NCI-H345 treated with DMSO at 0.1 percent for 48 hours (cell line): ENCODE measurements at regions not wholly inside any gene's neighbourhood (a gene's known extent, or its start where the extent isn't known, plus 50 kb on each side); places are given as distances from the start of the nearest gene placed in this dataset.

ENCODE experiments used
- DNase-seq: peaks from one replicate; lab custom pipeline; 2025; ENCODE audit not compliant: unreplicated experiment; lab: John Stamatoyannopoulos, UW

DNA sequence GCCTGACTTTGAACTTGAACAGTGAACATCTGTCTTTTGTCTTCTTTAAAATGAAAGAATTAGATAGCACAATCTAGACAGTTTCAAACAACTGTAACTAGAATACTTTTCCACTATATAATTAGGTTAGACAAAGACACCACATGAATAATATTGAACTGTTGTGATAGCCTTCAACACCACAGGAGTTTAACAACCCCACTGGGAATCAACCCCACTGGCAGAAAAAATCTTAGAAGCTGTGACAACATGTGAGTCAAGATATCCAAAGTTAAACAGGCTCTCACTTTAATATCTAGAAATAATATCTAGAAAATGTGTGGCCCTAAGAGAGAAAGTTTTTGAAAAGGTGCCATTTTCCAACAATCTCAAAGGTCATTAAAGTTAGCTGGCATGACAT, 64.4 kb upstream of the PRICKLE2 start:
- DNase-seq = no peak

DNA sequence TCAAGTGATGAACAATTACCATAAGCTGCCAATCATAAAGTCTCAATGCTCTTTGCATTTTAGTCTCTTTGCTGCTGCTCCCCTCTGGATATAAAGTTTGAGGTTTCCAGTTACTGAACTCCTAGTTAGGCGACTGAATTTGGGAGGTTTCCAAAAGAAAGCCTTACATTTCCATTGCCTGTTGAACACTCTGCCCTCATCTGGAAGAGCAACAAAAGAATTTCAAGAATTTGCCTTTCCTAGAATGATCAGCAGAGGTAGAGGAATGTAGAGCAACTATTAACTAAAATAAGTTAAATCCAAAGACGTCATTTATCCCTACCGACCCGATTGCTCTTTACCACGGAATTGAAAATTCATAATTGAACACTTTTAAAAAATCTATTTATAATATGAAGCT, 53.4 kb upstream of the PRICKLE2 start:
- DNase-seq = no peak

DNA sequence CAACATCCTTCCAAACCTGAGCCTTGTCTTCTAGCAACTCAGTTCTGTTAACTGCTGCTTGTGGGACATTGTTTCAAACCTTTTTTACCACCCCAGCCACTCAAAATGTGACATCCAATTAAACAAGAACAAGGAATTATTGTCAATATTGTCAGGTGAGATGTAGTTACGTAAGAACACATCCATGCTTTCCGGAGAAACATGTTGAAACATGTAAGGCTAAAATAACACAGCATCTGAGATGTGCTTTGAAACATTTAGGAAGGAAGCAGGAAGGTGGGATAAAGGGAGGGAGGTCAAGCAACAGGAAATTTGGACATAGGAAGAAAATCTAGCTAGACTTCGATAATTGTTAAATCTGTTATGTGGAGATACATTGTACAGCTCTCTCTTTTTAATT, 50.9 kb upstream of the PRICKLE2 start:
- DNase-seq = no peak
